ENCODE measurements at regions not wholly inside any gene's neighbourhood (a gene's known extent, or its start where the extent isn't known, plus 50 kb on each side); places are given as distances from the start of the nearest gene placed in this dataset.
"Not testable (repeated sequence)": the region's sequence is repeated elsewhere in the genome, so short reads cannot be mapped to it uniquely, and the experiment has no call there.

GRCh38 chr6:15825332-15825930, 162.6 kb upstream of the DTNBP1 start:
- no peak for DNase-seq

DNA sequence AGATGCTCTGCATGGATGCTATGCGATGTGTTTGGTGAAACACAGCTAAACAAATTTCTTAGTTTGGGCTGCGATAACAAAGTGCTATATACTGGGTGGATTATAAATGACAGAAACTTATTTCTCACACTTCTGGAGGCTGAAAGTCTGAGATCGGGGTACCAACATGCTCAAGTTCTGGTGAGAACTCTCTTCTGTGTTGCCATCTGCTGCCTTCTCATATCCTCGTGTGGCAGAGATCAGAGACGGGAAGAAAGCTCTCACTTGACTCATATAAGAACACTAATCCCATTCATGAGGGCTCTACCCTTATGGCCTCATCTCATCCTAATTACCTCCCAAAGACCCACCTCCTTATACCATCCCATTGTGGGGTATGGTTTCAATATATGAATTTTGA, 162.0 kb upstream of the DTNBP1 start:
- DNase-seq, result no peak

DNA sequence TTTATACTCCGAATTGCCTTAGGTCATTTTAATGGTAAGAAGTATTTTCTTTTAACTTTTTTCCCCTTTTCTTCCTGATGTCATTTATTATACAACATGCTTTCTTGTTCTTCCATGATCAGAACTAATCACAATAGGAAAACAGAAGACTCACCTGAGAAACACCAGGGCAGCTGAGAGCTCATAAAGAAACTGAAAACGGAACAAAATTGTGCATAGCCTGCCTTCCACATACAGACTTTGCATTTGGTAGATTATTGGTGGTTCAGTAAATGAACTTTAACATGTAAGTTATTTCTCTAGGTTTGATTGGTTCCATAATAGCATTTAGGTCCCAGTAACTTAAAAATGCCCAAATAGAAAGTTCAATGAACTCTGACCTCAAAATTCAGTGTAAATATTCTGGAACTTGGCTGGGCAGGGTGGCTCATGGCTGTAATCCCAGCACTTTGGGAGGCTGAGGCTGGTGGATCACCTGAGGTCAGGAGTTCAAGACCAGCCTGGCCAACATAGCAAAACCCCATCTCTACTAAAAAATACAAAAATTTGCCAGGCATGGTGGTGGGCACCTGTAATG, 161.1 kb upstream of the DTNBP1 start:
- DNase-seq, result no peak

DNA sequence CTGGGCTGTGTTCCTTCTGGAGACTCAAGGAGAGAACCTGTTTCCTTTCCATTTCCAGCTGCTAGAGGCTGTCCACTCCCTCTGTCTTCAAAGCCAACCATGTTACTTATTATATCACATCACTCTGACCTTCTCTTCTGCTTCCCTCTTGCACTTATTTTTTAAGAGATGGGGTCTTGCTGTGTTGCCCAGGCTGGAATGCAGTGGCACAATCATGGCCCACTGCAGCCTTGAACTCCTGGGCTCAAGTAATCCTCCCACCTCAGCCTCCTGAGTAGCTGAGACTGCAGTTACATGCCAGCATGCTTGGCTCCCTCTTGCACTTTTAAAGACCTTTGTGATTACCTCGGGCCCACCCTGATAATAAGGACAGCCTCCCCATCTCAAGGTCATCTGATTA, 160.0 kb upstream of the DTNBP1 start:
- no peak for DNase-seq

DNA sequence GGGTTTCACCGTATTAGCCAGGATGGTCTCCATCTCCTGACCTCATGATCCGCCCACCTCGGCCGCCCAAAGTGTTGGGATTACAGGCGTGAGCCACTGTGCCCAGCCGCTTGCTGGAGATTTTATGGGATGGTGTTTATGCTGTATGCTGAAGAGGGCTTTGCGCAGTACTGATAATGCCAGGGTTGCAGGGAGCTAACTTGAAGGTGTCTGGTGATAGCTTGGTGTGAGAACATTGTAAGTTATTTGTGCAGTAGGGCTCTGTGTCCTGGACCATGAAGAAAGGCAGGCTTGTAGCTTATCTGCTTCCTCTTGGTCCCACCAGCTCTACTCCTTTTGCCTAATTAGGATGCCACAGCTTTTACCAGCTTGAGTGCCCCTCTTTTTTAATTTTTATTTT, 157.0 kb upstream of the DTNBP1 start:
- DNase-seq, result no peak

- DNase-seq, result no peak
These were observed 156.4 kb upstream of the DTNBP1 start for GRCh38 chr6:15819226-15819625.

DNA sequence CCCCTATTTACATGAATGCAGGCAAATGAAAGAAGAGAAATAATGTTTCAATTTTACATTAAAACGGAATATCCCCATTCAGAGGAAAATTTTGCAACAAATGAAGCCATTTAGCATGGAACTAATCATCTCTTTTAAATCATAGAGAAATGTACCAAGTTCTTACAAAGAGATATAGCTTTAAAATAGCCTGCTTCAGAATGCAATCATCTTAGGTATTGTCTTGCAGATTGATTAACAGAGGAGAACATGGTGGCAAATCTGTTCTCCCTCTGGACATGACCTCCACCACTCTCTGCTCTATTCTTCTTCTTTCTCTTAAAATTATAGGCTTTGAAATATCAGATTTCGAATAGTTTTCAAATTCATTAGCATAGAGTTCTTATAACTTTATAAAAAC, 155.7 kb upstream of the DTNBP1 start:
- DNase-seq, result no peak

DNA sequence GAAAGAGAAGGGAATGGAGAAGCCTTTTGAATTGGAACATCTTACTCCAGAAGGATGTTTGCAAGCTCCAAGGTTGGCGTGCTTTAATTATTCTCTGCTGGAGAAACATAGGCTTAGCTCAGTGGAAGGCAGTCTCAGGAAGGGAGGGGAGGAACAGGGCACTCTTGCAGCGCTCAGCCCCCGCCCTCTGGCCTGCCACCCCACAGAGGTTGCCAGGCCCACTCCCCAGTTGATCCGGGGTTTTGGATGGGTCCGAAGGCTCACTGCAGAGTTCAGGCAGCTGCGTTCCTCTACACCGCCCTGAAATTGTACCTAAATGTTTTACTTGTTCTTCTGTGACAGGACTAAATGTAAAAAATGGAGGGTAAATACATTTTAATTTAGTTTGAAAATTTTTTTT, 155.2 kb upstream of the DTNBP1 start:
- DNase-seq, result no peak

GRCh38 chr6:15817100-15817499, 154.3 kb upstream of the DTNBP1 start:
- no peak for DNase-seq

- DNase-seq, result no peak
These were observed 153.8 kb upstream of the DTNBP1 start for GRCh38 chr6:15816661-15817060.

- not testable (repeated sequence) for DNase-seq
These were observed 150.9 kb upstream of the DTNBP1 start for GRCh38 chr6:15813698-15814097.

DNA sequence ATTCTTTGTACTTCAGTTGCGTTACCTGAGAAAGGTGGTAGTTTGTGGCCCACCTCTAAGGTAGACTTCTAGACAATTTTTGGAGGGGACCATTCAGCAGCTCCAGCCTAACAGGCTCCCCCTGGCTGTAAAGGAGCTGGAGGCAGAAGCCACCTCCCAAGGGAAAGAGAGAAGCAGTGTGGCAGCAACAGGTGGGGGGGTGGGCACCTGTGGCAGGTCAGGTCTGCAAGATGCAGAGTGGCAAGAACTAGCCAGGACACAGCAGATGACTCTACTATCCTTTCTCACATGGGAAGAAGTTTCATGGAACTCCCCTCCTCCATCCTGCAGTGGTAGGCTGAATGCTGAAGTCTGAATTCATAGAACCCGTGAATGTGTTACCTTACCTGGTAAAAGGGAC, 148.3 kb upstream of the DTNBP1 start:
- DNase-seq, result no peak

DNA sequence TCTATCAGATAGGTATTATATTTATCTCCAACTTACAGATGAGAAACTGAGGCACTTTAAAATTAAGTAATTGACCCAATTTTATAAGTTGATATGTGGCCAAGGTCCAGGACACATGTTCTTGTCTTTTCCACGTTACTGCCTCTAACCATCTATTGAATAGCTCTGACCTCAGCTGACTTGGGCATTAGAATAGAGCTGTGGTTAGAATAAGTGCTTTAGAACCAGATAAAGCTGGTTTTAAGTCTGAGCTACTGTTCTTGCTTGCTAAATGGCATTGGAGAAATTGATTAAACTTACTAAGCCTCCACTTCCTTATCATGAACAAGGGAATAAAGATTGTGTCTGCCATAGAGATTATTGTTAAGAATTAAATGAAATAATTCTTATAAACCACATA, 147.8 kb upstream of the DTNBP1 start:
- DNase-seq, result no peak

DNA sequence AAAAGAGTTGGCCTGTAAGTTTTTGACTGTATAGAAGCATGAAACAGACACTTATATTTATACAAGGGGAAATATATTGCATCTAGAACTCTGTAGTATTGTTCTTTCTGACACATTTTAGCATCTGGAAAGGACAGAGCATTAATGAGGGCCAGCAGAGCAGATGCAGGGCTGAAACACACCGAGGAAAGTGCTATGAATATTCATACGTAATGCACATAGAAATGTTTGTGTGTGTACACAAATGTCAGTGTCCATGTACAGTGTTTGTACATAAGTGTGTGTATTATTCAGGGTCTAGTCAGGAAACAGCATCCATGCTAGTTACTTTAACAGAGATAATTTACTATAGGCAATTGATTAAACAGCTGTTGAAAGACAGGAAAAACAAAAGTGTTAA, 146.5 kb upstream of the DTNBP1 start:
- no peak for DNase-seq

DNA sequence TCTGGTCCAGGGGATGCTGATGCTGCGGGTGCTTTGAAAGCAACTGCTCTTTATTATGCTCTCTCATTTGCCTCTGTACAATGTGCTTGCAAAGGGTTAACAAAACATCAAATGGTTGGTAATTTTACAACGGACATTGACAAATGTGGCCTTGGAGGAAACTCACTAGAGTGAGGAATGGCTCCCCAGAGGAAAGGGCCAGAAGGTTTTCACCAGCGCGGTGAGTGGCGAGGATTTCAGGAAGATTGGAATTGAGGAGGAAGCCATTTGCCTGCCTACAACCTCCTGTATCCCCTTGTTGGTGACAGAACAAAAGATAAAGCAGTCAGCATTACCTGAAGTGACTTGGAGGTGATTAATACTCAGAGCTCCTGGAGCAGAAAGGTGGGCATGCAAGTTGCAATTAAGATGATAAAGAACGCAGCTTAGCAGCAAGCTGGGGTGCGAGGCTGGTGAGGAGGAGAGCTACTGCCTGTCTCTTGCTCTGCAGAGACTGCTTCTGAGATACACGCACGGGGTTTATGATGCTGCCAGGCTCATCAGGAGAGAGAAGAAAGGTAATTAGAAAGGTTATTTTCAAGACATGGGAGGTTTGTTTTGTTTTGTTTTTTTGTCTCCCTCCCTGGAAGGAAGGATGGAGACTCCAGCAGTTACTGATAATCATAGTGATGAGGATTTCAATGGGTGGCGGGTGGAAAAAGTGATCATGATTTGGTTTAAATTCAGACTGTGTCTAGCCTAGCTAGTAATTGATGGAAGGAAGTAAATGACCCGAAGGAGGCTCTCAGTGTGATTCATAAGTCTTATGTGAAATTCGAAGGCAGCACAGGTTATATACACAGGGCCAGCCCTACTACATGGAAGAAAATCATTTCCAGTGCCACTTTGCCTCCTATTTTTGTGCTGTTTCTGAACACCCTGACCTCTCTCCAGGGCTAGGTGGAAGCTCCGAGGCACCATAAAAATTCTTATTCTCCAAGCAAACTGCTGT, 141.6 kb upstream of the DTNBP1 start:
- DNase-seq, result no peak

GRCh38 chr6:15802466-15802865, 139.6 kb upstream of the DTNBP1 start:
- no peak for DNase-seq

GRCh38 chr6:15801912-15802311, 139.1 kb upstream of the DTNBP1 start:
- DNase-seq, result no peak

DNA sequence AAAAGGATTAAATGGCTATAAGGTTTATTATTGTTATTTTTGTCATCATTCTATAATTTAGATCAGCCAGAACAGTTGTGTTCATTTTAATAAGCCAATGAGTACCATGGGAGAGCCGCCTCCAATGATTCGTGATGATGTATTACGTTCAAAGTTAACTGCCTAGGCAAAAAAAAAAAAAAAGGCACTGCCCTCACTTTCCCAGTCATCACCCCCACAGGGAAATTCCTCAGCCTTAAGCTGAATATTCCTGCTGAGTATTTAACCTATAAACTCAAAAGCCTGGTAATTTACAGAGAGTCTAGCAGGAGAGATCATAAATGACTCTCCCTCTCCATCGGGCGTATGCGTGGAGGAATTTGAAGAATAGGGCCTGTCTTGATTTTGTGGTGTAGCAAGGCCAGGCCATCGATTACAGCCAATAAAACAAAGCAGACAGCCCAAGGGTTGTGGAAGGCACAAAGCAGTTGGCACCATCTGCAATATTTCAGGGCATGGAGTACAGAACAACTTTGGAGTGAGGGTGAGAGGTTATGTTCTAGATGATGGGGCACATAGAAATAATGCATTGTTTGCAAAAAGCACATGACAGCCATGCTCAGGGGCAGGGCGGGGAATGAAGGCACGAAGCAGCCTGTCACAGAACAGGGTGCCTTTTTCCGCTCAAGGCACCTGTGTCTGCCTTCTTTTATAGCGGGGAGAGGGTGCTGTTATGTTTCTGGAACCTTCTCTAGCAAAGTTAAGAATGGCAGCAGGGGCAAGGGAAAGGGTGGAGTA, 138.2 kb upstream of the DTNBP1 start:
- DNase-seq, result no peak

GRCh38 chr6:15798533-15799255, 135.9 kb upstream of the DTNBP1 start:
- DNase-seq, result no peak

- DNase-seq, result no peak
These were observed 134.0 kb upstream of the DTNBP1 start for GRCh38 chr6:15796844-15797243.

- DNase-seq, result no peak
These were observed 133.4 kb upstream of the DTNBP1 start for GRCh38 chr6:15796130-15796771.

- no peak for DNase-seq
These were observed 131.0 kb upstream of the DTNBP1 start for GRCh38 chr6:15793826-15794225.

All from activated CD4-positive, alpha-beta T cell treated with anti-CD3 and anti-CD28 coated beads, Interleukin-10, Interleukin-2, amounts not matched to agents 100 ng/mL and 50 ng/mL, durations not matched to agents 16 hours and 8 hours (primary cell).